Posterior vena cava (tissue), 2 donors: ENCODE measurements at regions not wholly inside any gene's neighbourhood (a gene's known extent, or its start where the extent isn't known, plus 50 kb on each side); places are given as distances from the start of the nearest gene placed in this dataset.
"Not testable (repeated sequence)": the region's sequence is repeated elsewhere in the genome, so short reads cannot be mapped to it uniquely, and the experiment has no call there.

ENCODE experiments used
- DNase-seq: peaks from one replicate; pipeline ENCODE4 v3.0.0-alpha.2; 2020; ENCODE audit warnings: low spot score
- intact Hi-C, 2 donors: fragments of 100-400 bp; cut with DNase I; formaldehyde crosslinking; loops; one replicate each; pipeline versions ENCODE4 v1.14.1 to v1.14.2; 2022 to 2023
- donor health status: DM: yes; HTN: yes; CAD: no.
- donor health status: DM: yes; HTN: yes; CAD: no.

- DNase-seq = no peak
- intact Hi-C loops = no loop called here
These were observed 72.6 kb upstream of the PPARGC1A start for GRCh38 chr4:23962462-23962861.

GRCh38 chr4:23961395-23961794 is 71.5 kb upstream of the PPARGC1A start:
- DNase-seq, intact Hi-C loops: not testable (repeated sequence)

- DNase-seq = no peak
These were observed 69.7 kb upstream of the PPARGC1A start for GRCh38 chr4:23959396-23960148.

GRCh38 chr4:23958749-23959148 is 68.9 kb upstream of the PPARGC1A start:
- intact Hi-C loops = no loop called here
- DNase-seq = no peak

More at GRCh38 chr4:23959396-23960148, 69.7 kb upstream of the PPARGC1A start:
- intact Hi-C loops = no loop called here

GRCh38 chr4:23957465-23957864 is 67.6 kb upstream of the PPARGC1A start:
- intact Hi-C loops = no loop called here
- DNase-seq = no peak

- intact Hi-C loops = no loop called here
- DNase-seq = no peak
These were observed 66.9 kb upstream of the PPARGC1A start for GRCh38 chr4:23956601-23957364.

- DNase-seq = no peak
- intact Hi-C loops = no loop called here
These were observed 62.4 kb upstream of the PPARGC1A start for GRCh38 chr4:23952258-23952657.

GRCh38 chr4:23947826-23948225 is 58.0 kb upstream of the PPARGC1A start:
- no peak for DNase-seq
- intact Hi-C loops = no loop called here

GRCh38 chr4:23946299-23946698 is 56.5 kb upstream of the PPARGC1A start:
- intact Hi-C loops = no loop called here
- DNase-seq = no peak

- DNase-seq = peak; percentile 82
These were observed 55.7 kb upstream of the PPARGC1A start for GRCh38 chr4:23945451-23946017.

GRCh38 chr4:23944556-23944955 is 54.7 kb upstream of the PPARGC1A start:
- DNase-seq, intact Hi-C loops: not testable (repeated sequence)

More at GRCh38 chr4:23945451-23946017, 55.7 kb upstream of the PPARGC1A start:
- intact Hi-C loops = no loop called here

GRCh38 chr4:23943478-23943877 is 53.6 kb upstream of the PPARGC1A start:
- intact Hi-C loops = no loop called here
- DNase-seq = no peak

GRCh38 chr4:23942471-23942870 is 52.6 kb upstream of the PPARGC1A start:
- DNase-seq = no peak
- intact Hi-C loops = no loop called here
